Keratinocyte (primary cell): ENCODE measurements at regions not wholly inside any gene's neighbourhood (a gene's known extent, or its start where the extent isn't known, plus 50 kb on each side); places are given as distances from the start of the nearest gene placed in this dataset.

ENCODE experiments used
- DNase-seq: peaks from one replicate; pipeline ENCODE4 v3.0.0-alpha.2; 2011; ENCODE audit warnings: low read depth, missing footprints, low spot score
- FAIRE-seq: peaks from 2 replicates; lab custom pipeline; 2011; peaks lifted over from hg19 to GRCh38; lab: Jason Lieb, UNC
- H2AFZ ChIP-seq: 2 replicates; pipeline ENCODE4 v1.6.0; 2012; ENCODE audit warnings: low read length, control low read depth, inconsistent platforms; ENCODE audit not compliant: control insufficient read depth
- H3K27ac ChIP-seq: 2 replicates; pipeline ENCODE4 v1.5.1; 2011; ENCODE audit warnings: low read length; ENCODE audit not compliant: control insufficient read depth, insufficient read depth
- H3K27me3 ChIP-seq: 3 replicates; pipeline ENCODE4 v1.6.0; 2011; ENCODE audit warnings: low read length; ENCODE audit not compliant: control insufficient read depth, insufficient read depth; ENCODE audit errors: extremely low read depth
- H3K36me3 ChIP-seq, 2 experiments: 2 replicates in 1 of 2; 3 replicates in 1 of 2; pipeline ENCODE4 v1.5.1; 2011; ENCODE audit warnings: low read length in 2 of 2, mild to moderate bottlenecking in 1 of 2; ENCODE audit not compliant: control insufficient read depth in 2 of 2, insufficient read depth in 2 of 2; ENCODE audit errors: extremely low read depth in 1 of 2
- H3K4me1 ChIP-seq: 3 replicates; pipeline ENCODE4 v1.5.1; 2011; ENCODE audit warnings: low read length; ENCODE audit not compliant: control insufficient read depth, insufficient read depth; ENCODE audit errors: extremely low read depth
- H3K4me2 ChIP-seq: 3 replicates; pipeline ENCODE4 v1.6.0; 2011; ENCODE audit warnings: low read depth, low read length; ENCODE audit not compliant: control insufficient read depth, insufficient read depth; ENCODE audit errors: extremely low read depth
- H3K4me3 ChIP-seq, 3 experiments: fragments of 200-600 bp in 1 of 3; sonication (generic) in 1 of 3; 2 replicates in 2 of 3; 3 replicates in 1 of 3; pipeline ENCODE4 v1.5.1; 2011 to 2016; ENCODE audit warnings: low read length in 3 of 3, mild to moderate bottlenecking in 3 of 3, control low read depth in 2 of 3, inconsistent platforms in 1 of 3, low read depth in 1 of 3, mixed read lengths in 1 of 3, mixed run types in 1 of 3, moderate library complexity in 1 of 3; ENCODE audit not compliant: control insufficient read depth in 2 of 3, insufficient read depth in 2 of 3; ENCODE audit errors: extremely low read depth in 1 of 3
- H3K79me2 ChIP-seq: 2 replicates; pipeline ENCODE4 v1.6.0; 2012; ENCODE audit warnings: low read length; ENCODE audit not compliant: control insufficient read depth, insufficient read depth
- H3K9ac ChIP-seq: 3 replicates; pipeline ENCODE4 v1.6.0; 2011; ENCODE audit warnings: low read length; ENCODE audit not compliant: control insufficient read depth, insufficient read depth; ENCODE audit errors: extremely low read depth
- H3K9me1 ChIP-seq: 3 replicates; pipeline ENCODE4 v1.6.0; 2011; ENCODE audit warnings: low read length; ENCODE audit not compliant: control insufficient read depth, insufficient read depth; ENCODE audit errors: extremely low read depth
- H3K9me3 ChIP-seq: 2 replicates; pipeline ENCODE4 v1.5.1; 2012; ENCODE audit warnings: low read depth, low read length; ENCODE audit not compliant: control insufficient read depth
- H4K20me1 ChIP-seq: 3 replicates; pipeline ENCODE4 v1.6.0; 2011; ENCODE audit warnings: low read length; ENCODE audit not compliant: control insufficient read depth, insufficient read depth; ENCODE audit errors: extremely low read depth
- CTCF ChIP-seq, 3 experiments: IDR thresholded peaks in 1 of 3; conservative IDR thresholded peaks in 1 of 3; optimal IDR thresholded peaks in 1 of 3; 2 replicates in 2 of 3; 3 replicates in 1 of 3; pipeline versions ENCODE3 to v1.5.1; 2011; ENCODE audit warnings: low read length in 3 of 3, mild to moderate bottlenecking in 3 of 3, moderate library complexity in 2 of 3, control low read depth in 1 of 3, inconsistent platforms in 1 of 3; ENCODE audit not compliant: insufficient read depth in 2 of 3; ENCODE audit errors: extremely low read depth in 1 of 3
- EZH2 ChIP-seq: IDR thresholded peaks from one replicate; pipeline ENCODE4 v1.6.1; 2012; ENCODE audit warnings: inconsistent platforms, mild to moderate bottlenecking, low read length, moderate library complexity
- dilution Hi-C: fragments of 300-500 bp; cut with MboI; formaldehyde crosslinking; loops from one replicate; pipeline ENCODE4 v1.7.0; 2020; ENCODE audit warnings: low sequenced_read_pairs; ENCODE audit not compliant: extremely low pct_ligation_motif_present

- no peaks in the 10 kb centered on the region for H4K20me1 ChIP-seq
- no peak overlapping the region for H3K9ac ChIP-seq
- no peaks in the 10 kb centered on the region for H3K36me3 ChIP-seq
- FAIRE-seq: no peak
- H3K4me1 ChIP-seq: no peaks in the 10 kb centered on the region
- H3K79me2 ChIP-seq: no peaks in the 10 kb centered on the region
- H3K9me1 ChIP-seq: no peaks in the 10 kb centered on the region
- H3K27me3 ChIP-seq: no peaks in the 10 kb centered on the region
- no peak overlapping the region for H3K27ac ChIP-seq
- no peak for DNase-seq
- H2AFZ ChIP-seq: no peak overlapping the region
- H3K4me3 ChIP-seq: no peak overlapping the region
- no peaks in the 10 kb centered on the region for H3K9me3 ChIP-seq
- TF ChIP-seq CTCF (optimal IDR thresholded peaks at IDR 0.05 in 1 of 3, IDR thresholded peaks at IDR 0.05 in 1 of 3, conservative IDR thresholded peaks at IDR 0.05 in 1 of 3; ENCODE audit: extremely low read depth in 1 of 3, insufficient read depth in 2 of 3, low read length in 3 of 3) (no peak), EZH2 (no peak)
- no peak overlapping the region for H3K4me2 ChIP-seq
- dilution Hi-C loops: no loop called here
Measured at GRCh38 chr2:15763106-15763821, 171.6 kb downstream of the DDX1 start.

GRCh38 chr2:15763822-15764682 is 172.4 kb downstream of the DDX1 start:
- H3K36me3 ChIP-seq: no peaks in the 10 kb centered on the region
- no peak for DNase-seq
- H3K27me3 ChIP-seq: no peaks in the 10 kb centered on the region
- H3K4me3 ChIP-seq: no peak overlapping the region
- H3K27ac ChIP-seq: no peak overlapping the region
- H2AFZ ChIP-seq: no peak overlapping the region
- FAIRE-seq: no peak
- no peaks in the 10 kb centered on the region for H3K9me3 ChIP-seq
- no peaks in the 10 kb centered on the region for H3K79me2 ChIP-seq
- no peaks in the 10 kb centered on the region for H4K20me1 ChIP-seq
- H3K9me1 ChIP-seq: no peaks in the 10 kb centered on the region
- dilution Hi-C loops: no loop called here
- no peak overlapping the region for H3K4me2 ChIP-seq
- no peak for TF ChIP-seq CTCF (optimal IDR thresholded peaks at IDR 0.05 in 1 of 3, IDR thresholded peaks at IDR 0.05 in 1 of 3, conservative IDR thresholded peaks at IDR 0.05 in 1 of 3; ENCODE audit: extremely low read depth in 1 of 3, insufficient read depth in 2 of 3, low read length in 3 of 3)
- H3K9ac ChIP-seq: no peak overlapping the region
- H3K4me1 ChIP-seq: no peaks in the 10 kb centered on the region
